DOHH2 (cell line): ENCODE measurements at regions not wholly inside any gene's neighbourhood (a gene's known extent, or its start where the extent isn't known, plus 50 kb on each side); places are given as distances from the start of the nearest gene placed in this dataset.

ENCODE experiments used
- H3F3A ChIP-seq: fragments of 200-600 bp; sonication (generic), shearing (Covaris generic); 2 replicates; pipeline ENCODE4 v1.6.0; 2016; ENCODE audit warnings: antibody characterized with exemption, mild to moderate bottlenecking; ENCODE audit not compliant: control insufficient read depth, insufficient read depth
- H3K27ac ChIP-seq: fragments of 200-600 bp; sonication (generic); 2 replicates; pipeline ENCODE4 v1.5.1; 2014; ENCODE audit warnings: low read depth, mild to moderate bottlenecking, low read length, moderate library complexity
- H3K27me3 ChIP-seq: fragments of 200-600 bp; sonication (generic); 2 replicates; pipeline ENCODE4 v1.6.1; 2014; ENCODE audit warnings: mild to moderate bottlenecking, low read length, mixed read lengths; ENCODE audit not compliant: control insufficient read depth
- H3K36me3 ChIP-seq: fragments of 200-600 bp; sonication (generic); 2 replicates; pipeline ENCODE4 v1.6.1; 2014; ENCODE audit warnings: mild to moderate bottlenecking, low read length, moderate library complexity, mixed read lengths; ENCODE audit not compliant: control insufficient read depth
- H3K4me1 ChIP-seq: fragments of 200-600 bp; sonication (generic); 2 replicates; pipeline ENCODE4 v1.6.1; 2014; ENCODE audit warnings: mild to moderate bottlenecking, low read length, mixed read lengths; ENCODE audit not compliant: control insufficient read depth
- H3K4me2 ChIP-seq: fragments of 200-600 bp; sonication (generic); 2 replicates; pipeline ENCODE4 v1.6.0; 2014; ENCODE audit warnings: mild to moderate bottlenecking, low read length, moderate library complexity
- H3K4me3 ChIP-seq: fragments of 200-600 bp; sonication (generic); 2 replicates; pipeline ENCODE4 v1.5.1; 2014; ENCODE audit warnings: mild to moderate bottlenecking, low read length, mixed read lengths
- H3K79me2 ChIP-seq: fragments of 200-600 bp; sonication (generic); 2 replicates; pipeline ENCODE4 v1.6.1; 2014; ENCODE audit warnings: mild to moderate bottlenecking, low read length, mixed read lengths; ENCODE audit not compliant: control insufficient read depth
- H3K9me2 ChIP-seq: fragments of 200-600 bp; sonication (generic); replicated peaks from 2 replicates; pipeline ENCODE4 v1.6.1; 2014; ENCODE audit warnings: mild to moderate bottlenecking, low read length, mixed read lengths; ENCODE audit not compliant: control insufficient read depth
- H3K9me3 ChIP-seq: fragments of 200-600 bp; sonication (generic); 2 replicates; pipeline ENCODE4 v1.6.1; 2014; ENCODE audit warnings: antibody characterized with exemption, low read length, mixed read lengths; ENCODE audit not compliant: control insufficient read depth, insufficient read depth
- H4K20me1 ChIP-seq: fragments of 200-600 bp; sonication (generic); 2 replicates; pipeline ENCODE4 v1.6.0; 2014; ENCODE audit warnings: low read depth, mild to moderate bottlenecking, antibody characterized with exemption, low read length, moderate library complexity; ENCODE audit not compliant: control insufficient read depth, insufficient read depth
- EZH2phosphoT487 ChIP-seq: fragments of 200-600 bp; sonication (generic); IDR thresholded peaks from 2 replicates; pipeline ENCODE4 v1.6.1; 2017; ENCODE audit warnings: borderline replicate concordance, mild to moderate bottlenecking, antibody characterized with exemption, low read length, moderate library complexity, mixed read lengths
- TF ChIP-seq, protein P1 (sequence below): fragments of 200-600 bp; sonication (generic); IDR thresholded peaks from one replicate; pipeline ENCODE4 v1.5.1; 2014; ENCODE audit warnings: antibody characterized with exemption, mild to moderate bottlenecking, low read depth, low read length; ENCODE audit not compliant: poor library complexity, severe bottlenecking

DNA sequence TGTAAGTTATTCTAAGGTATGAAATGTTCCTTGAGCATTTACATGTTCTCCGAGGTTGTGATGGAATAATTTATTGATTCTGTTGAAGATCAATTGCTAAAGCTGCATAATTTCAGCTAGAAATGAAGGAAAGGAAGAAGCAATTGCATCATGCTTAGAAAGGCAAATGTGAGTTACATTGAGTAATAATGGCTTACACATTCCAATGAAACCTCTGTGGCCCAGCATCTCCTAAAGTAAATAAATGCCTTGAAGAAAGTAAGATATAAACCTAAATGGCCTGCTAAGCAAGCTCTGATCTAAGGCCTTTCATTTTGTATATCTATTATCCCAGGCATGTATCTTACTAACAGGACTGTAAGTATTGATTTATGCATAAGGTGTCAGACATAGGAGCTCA is 677.3 kb upstream of the RGMB start:
- H3K27ac ChIP-seq = no peak overlapping the region
- H3K27me3 ChIP-seq = no peaks in the 10 kb centered on the region
- no peaks in the 10 kb centered on the region for H3K4me1 ChIP-seq
- no peak overlapping the region for H3K4me3 ChIP-seq
- H3K36me3 ChIP-seq = no peaks in the 10 kb centered on the region
- H3K9me3 ChIP-seq = no peaks in the 10 kb centered on the region
- H3K4me2 ChIP-seq = no peak overlapping the region
- H3F3A ChIP-seq = no peaks in the 10 kb centered on the region
- no peaks in the 10 kb centered on the region for H3K79me2 ChIP-seq
- TF ChIP-seq, protein P1, sequence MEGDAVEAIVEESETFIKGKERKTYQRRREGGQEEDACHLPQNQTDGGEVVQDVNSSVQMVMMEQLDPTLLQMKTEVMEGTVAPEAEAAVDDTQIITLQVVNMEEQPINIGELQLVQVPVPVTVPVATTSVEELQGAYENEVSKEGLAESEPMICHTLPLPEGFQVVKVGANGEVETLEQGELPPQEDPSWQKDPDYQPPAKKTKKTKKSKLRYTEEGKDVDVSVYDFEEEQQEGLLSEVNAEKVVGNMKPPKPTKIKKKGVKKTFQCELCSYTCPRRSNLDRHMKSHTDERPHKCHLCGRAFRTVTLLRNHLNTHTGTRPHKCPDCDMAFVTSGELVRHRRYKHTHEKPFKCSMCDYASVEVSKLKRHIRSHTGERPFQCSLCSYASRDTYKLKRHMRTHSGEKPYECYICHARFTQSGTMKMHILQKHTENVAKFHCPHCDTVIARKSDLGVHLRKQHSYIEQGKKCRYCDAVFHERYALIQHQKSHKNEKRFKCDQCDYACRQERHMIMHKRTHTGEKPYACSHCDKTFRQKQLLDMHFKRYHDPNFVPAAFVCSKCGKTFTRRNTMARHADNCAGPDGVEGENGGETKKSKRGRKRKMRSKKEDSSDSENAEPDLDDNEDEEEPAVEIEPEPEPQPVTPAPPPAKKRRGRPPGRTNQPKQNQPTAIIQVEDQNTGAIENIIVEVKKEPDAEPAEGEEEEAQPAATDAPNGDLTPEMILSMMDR = no peak
- TF ChIP-seq EZH2phosphoT487 = no peak
- no peaks in the 10 kb centered on the region for H4K20me1 ChIP-seq
- no peaks in the 10 kb centered on the region for H3K9me2 ChIP-seq

GRCh38 chr5:98099448-98100105 is 673.9 kb upstream of the RGMB start:
- Histone ChIP-seq H3K4me1 (no peaks in the 10 kb centered on the region), H3K36me3 (no peaks in the 10 kb centered on the region), H3K27ac (no peak overlapping the region), H4K20me1 (no peaks in the 10 kb centered on the region), H3K4me2 (no peak overlapping the region), H3K79me2 (no peaks in the 10 kb centered on the region), H3K9me2 (no peaks in the 10 kb centered on the region), H3K9me3 (no peaks in the 10 kb centered on the region), H3F3A (no peaks in the 10 kb centered on the region), H3K4me3 (no peak overlapping the region), H3K27me3 (no peaks in the 10 kb centered on the region)
- TF ChIP-seq EZH2phosphoT487 = no peak
- TF ChIP-seq, protein P1 = no peak

GRCh38 chr5:98101131-98101530 is 672.3 kb upstream of the RGMB start:
- Histone ChIP-seq H3K9me2 (no peaks in the 10 kb centered on the region), H3K36me3 (no peaks in the 10 kb centered on the region), H3F3A (no peaks in the 10 kb centered on the region), H3K79me2 (no peaks in the 10 kb centered on the region), H3K27ac (no peak overlapping the region), H3K4me3 (no peak overlapping the region), H3K9me3 (no peaks in the 10 kb centered on the region), H3K4me2 (no peak overlapping the region), H4K20me1 (no peaks in the 10 kb centered on the region), H3K4me1 (no peaks in the 10 kb centered on the region), H3K27me3 (no peaks in the 10 kb centered on the region)
- TF ChIP-seq EZH2phosphoT487 = no peak
- TF ChIP-seq, protein P1 = no peak
